ENCODE measurements at regions not wholly inside any gene's neighbourhood (a gene's known extent, or its start where the extent isn't known, plus 50 kb on each side); places are given as distances from the start of the nearest gene placed in this dataset.

DNA sequence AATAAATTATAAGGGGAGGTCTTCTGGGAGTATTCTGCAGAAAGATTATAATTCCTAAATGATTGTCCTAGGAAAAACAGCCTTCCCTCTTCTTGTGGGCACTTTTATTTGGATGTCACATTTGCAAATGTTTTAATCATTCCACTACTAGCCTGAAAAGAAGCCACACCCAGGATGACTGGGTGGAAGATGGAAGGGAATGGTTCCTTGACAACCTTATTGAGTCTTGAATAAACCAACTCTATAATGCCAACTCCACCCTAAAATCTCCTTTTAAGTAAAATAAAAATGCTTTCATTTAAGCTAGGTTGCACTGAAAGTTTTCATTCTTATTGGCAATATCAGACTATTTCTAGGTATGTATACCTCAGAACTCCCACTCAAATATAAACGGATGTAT lies 494.6 kb downstream of the RFC3 start:
- WGBS, 5 donors, result 89 to 98% (median 93%) methylated on average over 1 of the region's 1 CpG
- Histone ChIP-seq H3K27me3 (replicated peaks in 1 of 7) (no peaks in the 10 kb centered on the region), H3K4me1 (no peaks in the 10 kb centered on the region), H3K36me3 (no peaks in the 10 kb centered on the region), H3K9me3 (no peaks in the 10 kb centered on the region), H3K4me3 (no peak overlapping the region), H3K27ac (no peak overlapping the region)
- TF ChIP-seq, protein P1, sequence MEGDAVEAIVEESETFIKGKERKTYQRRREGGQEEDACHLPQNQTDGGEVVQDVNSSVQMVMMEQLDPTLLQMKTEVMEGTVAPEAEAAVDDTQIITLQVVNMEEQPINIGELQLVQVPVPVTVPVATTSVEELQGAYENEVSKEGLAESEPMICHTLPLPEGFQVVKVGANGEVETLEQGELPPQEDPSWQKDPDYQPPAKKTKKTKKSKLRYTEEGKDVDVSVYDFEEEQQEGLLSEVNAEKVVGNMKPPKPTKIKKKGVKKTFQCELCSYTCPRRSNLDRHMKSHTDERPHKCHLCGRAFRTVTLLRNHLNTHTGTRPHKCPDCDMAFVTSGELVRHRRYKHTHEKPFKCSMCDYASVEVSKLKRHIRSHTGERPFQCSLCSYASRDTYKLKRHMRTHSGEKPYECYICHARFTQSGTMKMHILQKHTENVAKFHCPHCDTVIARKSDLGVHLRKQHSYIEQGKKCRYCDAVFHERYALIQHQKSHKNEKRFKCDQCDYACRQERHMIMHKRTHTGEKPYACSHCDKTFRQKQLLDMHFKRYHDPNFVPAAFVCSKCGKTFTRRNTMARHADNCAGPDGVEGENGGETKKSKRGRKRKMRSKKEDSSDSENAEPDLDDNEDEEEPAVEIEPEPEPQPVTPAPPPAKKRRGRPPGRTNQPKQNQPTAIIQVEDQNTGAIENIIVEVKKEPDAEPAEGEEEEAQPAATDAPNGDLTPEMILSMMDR (IDR thresholded peaks at IDR 0.05 in 8 of 11, conservative IDR thresholded peaks at IDR 0.05 in 3 of 11), result no peak
- intact Hi-C loops (cut with DNase I; ENCODE audit: low total_unique reads), result no loop called here
- no peak for DNase-seq

DNA sequence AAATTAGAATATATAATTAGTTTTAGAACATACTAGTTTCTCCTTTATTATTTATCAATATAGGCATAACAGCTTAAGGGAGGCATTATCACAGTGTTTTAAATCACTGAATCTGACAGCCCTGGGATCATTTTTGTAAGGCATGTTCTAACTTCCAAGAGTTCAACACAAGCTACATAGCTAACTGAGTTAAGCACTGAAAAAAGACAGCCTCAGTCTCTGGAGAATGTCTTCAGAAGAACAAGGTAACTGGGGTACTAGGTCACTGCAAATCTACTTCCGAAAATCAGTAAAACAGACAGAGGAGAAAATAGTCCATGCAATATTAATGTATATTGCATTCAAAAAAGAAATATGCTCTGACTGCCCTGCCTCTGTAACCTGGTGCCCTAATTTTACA lies 502.1 kb downstream of the RFC3 start:
- intact Hi-C loops (cut with DNase I; ENCODE audit: low total_unique reads), result no loop called here
- H3K36me3 ChIP-seq, result no peaks in the 10 kb centered on the region
- no peak for DNase-seq
- H3K27me3 ChIP-seq (replicated peaks in 1 of 7), result no peaks in the 10 kb centered on the region
- no peak overlapping the region for H3K27ac ChIP-seq
- whole genome bisulfite sequencing, 5 donors, result 85 to 94% (median 92%) methylated on average over 1 of the region's 1 CpG
- H3K9me3 ChIP-seq, result no peaks in the 10 kb centered on the region
- H3K4me1 ChIP-seq, result no peaks in the 10 kb centered on the region
- H3K4me3 ChIP-seq, result no peak overlapping the region
- no peak for TF ChIP-seq POLR2AphosphoS5 (IDR thresholded peaks at IDR 0.05)
- TF ChIP-seq, protein P1 (IDR thresholded peaks at IDR 0.05 in 8 of 11, conservative IDR thresholded peaks at IDR 0.05 in 3 of 11), result no peak
- TF ChIP-seq POLR2A (IDR thresholded peaks at IDR 0.05), result no peak

DNA sequence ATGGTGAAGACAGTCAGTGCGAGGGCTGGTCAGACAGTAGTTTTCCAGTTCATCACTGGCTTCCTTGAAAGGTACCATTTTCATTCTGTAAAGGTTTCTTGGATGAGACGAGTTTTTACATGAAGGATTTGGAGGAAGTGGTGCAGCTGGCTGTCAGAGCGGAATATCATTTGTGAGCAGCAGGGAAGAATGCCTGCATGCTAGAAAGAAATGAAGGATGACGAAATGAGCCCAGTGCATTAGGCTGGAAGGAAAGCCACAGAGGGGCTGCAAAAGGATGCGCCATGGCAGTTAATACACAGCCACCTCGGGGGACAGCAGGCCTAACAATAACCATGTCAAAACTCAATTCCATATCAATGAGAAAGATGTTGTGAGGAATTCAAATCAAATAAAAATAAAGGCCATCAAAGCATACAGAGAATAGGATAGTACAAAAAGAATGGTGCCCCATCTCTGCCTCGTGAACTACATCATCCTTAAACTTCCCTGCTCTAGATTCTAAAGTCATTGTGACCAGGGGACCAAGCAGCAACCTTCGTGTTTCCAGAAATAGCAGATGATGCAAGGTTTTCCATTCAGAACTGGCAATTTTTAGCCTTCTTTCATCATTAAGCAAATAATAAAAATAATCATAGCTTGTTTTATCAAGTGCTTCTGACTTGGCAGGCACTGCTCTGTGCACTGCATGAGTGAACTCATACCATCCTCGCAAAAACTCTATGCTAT lies 504.2 kb downstream of the RFC3 start:
- no peak overlapping the region for H3K4me3 ChIP-seq
- WGBS, 5 donors, result 62 to 84% (median 75%) methylated on average over 9 of the region's 9 CpGs
- H3K36me3 ChIP-seq, result no peaks in the 10 kb centered on the region
- H3K27ac ChIP-seq, result no peak overlapping the region
- no peaks in the 10 kb centered on the region for H3K4me1 ChIP-seq
- intact Hi-C loops (cut with DNase I; ENCODE audit: low total_unique reads), result no loop called here
- DNase-seq, result no peak
- peaks cover 0 to 3% (median 0%) of the 10 kb centered on the region in 8 donors for H3K9me3 ChIP-seq
- H3K27me3 ChIP-seq (replicated peaks in 1 of 7), result no peaks in the 10 kb centered on the region
- no peak for TF ChIP-seq POLR2AphosphoS5 (IDR thresholded peaks at IDR 0.05)
- no peak for TF ChIP-seq POLR2A (IDR thresholded peaks at IDR 0.05)
- TF ChIP-seq, protein P1 (IDR thresholded peaks at IDR 0.05 in 8 of 11, conservative IDR thresholded peaks at IDR 0.05 in 3 of 11), result no peak

DNA sequence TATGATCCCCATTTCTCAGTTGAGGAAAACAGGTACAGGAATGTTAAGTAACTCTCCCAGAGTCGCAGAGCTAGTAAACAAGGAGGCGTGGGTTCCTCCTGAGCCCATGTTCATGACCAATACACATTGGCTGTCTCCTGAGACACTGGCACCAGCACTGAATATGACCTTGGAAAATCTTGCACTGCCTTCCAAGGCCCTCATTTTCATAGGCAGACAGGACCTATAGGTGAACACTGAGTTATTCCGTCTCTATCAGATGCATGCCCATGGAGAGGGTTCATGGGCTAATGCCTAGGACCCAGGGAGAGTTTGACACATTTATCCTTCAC lies 504.8 kb downstream of the RFC3 start:
- 70 to 93% (median 80%) methylated on average over 3 of the region's 3 CpGs for WGBS, 5 donors
- intact Hi-C loops (cut with DNase I; ENCODE audit: low total_unique reads), result no loop called here
- Histone ChIP-seq H3K36me3 (no peaks in the 10 kb centered on the region), H3K27me3 (replicated peaks in 1 of 7) (no peaks in the 10 kb centered on the region), H3K9me3 (peaks cover 0 to 3% (median 0%) of the 10 kb centered on the region in 8 donors), H3K4me3 (no peak overlapping the region), H3K27ac (no peak overlapping the region), H3K4me1 (no peaks in the 10 kb centered on the region)
- TF ChIP-seq POLR2A (IDR thresholded peaks at IDR 0.05) (no peak), POLR2AphosphoS5 (IDR thresholded peaks at IDR 0.05) (no peak)
- TF ChIP-seq, protein P1 (IDR thresholded peaks at IDR 0.05 in 8 of 11, conservative IDR thresholded peaks at IDR 0.05 in 3 of 11), result no peak
- no peak for DNase-seq

All from spleen (tissue), 11 donors.